IPS-18a (cell line): ENCODE measurements at regions not wholly inside any gene's neighbourhood (a gene's known extent, or its start where the extent isn't known, plus 50 kb on each side); places are given as distances from the start of the nearest gene placed in this dataset.
"Not testable (repeated sequence)": the region's sequence is repeated elsewhere in the genome, so short reads cannot be mapped to it uniquely, and the experiment has no call there.

Source experiments
- H3K27ac ChIP-seq: one replicate; pipeline ENCODE4 v1.5.1; 2013; ENCODE audit warnings: low read length
- H3K27me3 ChIP-seq: one replicate; pipeline ENCODE4 v1.6.1; 2013; ENCODE audit warnings: mild to moderate bottlenecking, low read length; ENCODE audit not compliant: control insufficient read depth, insufficient read depth
- H3K36me3 ChIP-seq: one replicate; pipeline ENCODE4 v1.6.1; 2013; ENCODE audit warnings: low read depth, low read length; ENCODE audit not compliant: control insufficient read depth
- H3K4me1 ChIP-seq: one replicate; pipeline ENCODE4 v1.6.1; 2013; ENCODE audit warnings: low read depth, low read length; ENCODE audit not compliant: control insufficient read depth
- H3K4me3 ChIP-seq: one replicate; pipeline ENCODE4 v1.5.1; 2013; ENCODE audit warnings: low read length
- H3K9ac ChIP-seq: one replicate; pipeline ENCODE4 v1.6.1; 2013; ENCODE audit warnings: mild to moderate bottlenecking, low read length, moderate library complexity
- H3K9me3 ChIP-seq: one replicate; pipeline ENCODE4 v1.6.1; 2013; ENCODE audit warnings: low read depth, low read length; ENCODE audit not compliant: control insufficient read depth

- Histone ChIP-seq H3K9me3 (no peaks in the 10 kb centered on the region), H3K4me1 (no peaks in the 10 kb centered on the region), H3K4me3 (no peak overlapping the region), H3K27ac (no peak overlapping the region), H3K27me3 (no peaks in the 10 kb centered on the region), H3K9ac (no peak overlapping the region), H3K36me3 (no peaks in the 10 kb centered on the region)
Observed at GRCh38 chr7:81449105-81449504, 320.7 kb downstream of the HGF start.

- Histone ChIP-seq H3K36me3 (no peaks in the 10 kb centered on the region), H3K4me1 (no peaks in the 10 kb centered on the region), H3K27ac (no peak overlapping the region), H3K9ac (no peak overlapping the region), H3K9me3 (no peaks in the 10 kb centered on the region), H3K27me3 (no peaks in the 10 kb centered on the region), H3K4me3 (no peak overlapping the region)
Observed at GRCh38 chr7:81447351-81447952, 322.4 kb downstream of the HGF start.

- no peaks in the 10 kb centered on the region for H3K27me3 ChIP-seq
- no peaks in the 10 kb centered on the region for H3K9me3 ChIP-seq
- H3K27ac ChIP-seq: no peak overlapping the region
- H3K9ac ChIP-seq: no peak overlapping the region
- H3K4me3 ChIP-seq: no peak overlapping the region
- no peaks in the 10 kb centered on the region for H3K4me1 ChIP-seq
- H3K36me3 ChIP-seq: no peaks in the 10 kb centered on the region
Observed at GRCh38 chr7:81446212-81446611, 323.6 kb downstream of the HGF start.

GRCh38 chr7:81445462-81445861, 324.4 kb downstream of the HGF start:
- Histone ChIP-seq H3K36me3 (no peaks in the 10 kb centered on the region), H3K9ac (no peak overlapping the region), H3K4me1 (no peaks in the 10 kb centered on the region), H3K27ac (no peak overlapping the region), H3K9me3 (no peaks in the 10 kb centered on the region), H3K27me3 (no peaks in the 10 kb centered on the region), H3K4me3 (no peak overlapping the region)

- no peak overlapping the region for H3K9ac ChIP-seq
- no peak overlapping the region for H3K27ac ChIP-seq
- H3K4me1 ChIP-seq: no peaks in the 10 kb centered on the region
Observed at GRCh38 chr7:81441750-81442149, 328.1 kb downstream of the HGF start.

GRCh38 chr7:81439591-81439990, 330.3 kb downstream of the HGF start:
- Histone ChIP-seq H3K27ac (no peak overlapping the region), H3K9ac (no peak overlapping the region), H3K4me1 (no peaks in the 10 kb centered on the region), H3K27me3 (no peaks in the 10 kb centered on the region), H3K4me3 (no peak overlapping the region), H3K9me3 (no peaks in the 10 kb centered on the region), H3K36me3 (no peaks in the 10 kb centered on the region)

More at GRCh38 chr7:81441750-81442149, 328.1 kb downstream of the HGF start:
- Histone ChIP-seq H3K36me3 (no peaks in the 10 kb centered on the region), H3K9me3 (no peaks in the 10 kb centered on the region), H3K27me3 (no peaks in the 10 kb centered on the region), H3K4me3 (no peak overlapping the region)

- H3K4me3 ChIP-seq, H3K4me1 ChIP-seq, H3K27ac ChIP-seq, H3K9ac ChIP-seq, H3K9me3 ChIP-seq, H3K36me3 ChIP-seq, H3K27me3 ChIP-seq: not testable (repeated sequence)
Observed at GRCh38 chr7:81437160-81437559, 332.7 kb downstream of the HGF start.

- no peaks in the 10 kb centered on the region for H3K4me1 ChIP-seq
- H3K27ac ChIP-seq: no peak overlapping the region
- no peak overlapping the region for H3K9ac ChIP-seq
- H3K4me3 ChIP-seq: no peak overlapping the region
- no peaks in the 10 kb centered on the region for H3K9me3 ChIP-seq
- H3K36me3 ChIP-seq: no peaks in the 10 kb centered on the region
- H3K27me3 ChIP-seq: no peaks in the 10 kb centered on the region
Observed at GRCh38 chr7:81433692-81434331, 336.0 kb downstream of the HGF start.

- Histone ChIP-seq H3K36me3 (no peaks in the 10 kb centered on the region), H3K4me1 (no peaks in the 10 kb centered on the region), H3K4me3 (no peak overlapping the region), H3K27me3 (no peaks in the 10 kb centered on the region), H3K9ac (no peak overlapping the region), H3K27ac (no peak overlapping the region), H3K9me3 (no peaks in the 10 kb centered on the region)
Observed at GRCh38 chr7:81433206-81433605, 336.6 kb downstream of the HGF start.

GRCh38 chr7:81430761-81431160, 339.1 kb downstream of the HGF start:
- H3K4me3 ChIP-seq: no peak overlapping the region
- no peaks in the 10 kb centered on the region for H3K27me3 ChIP-seq
- no peaks in the 10 kb centered on the region for H3K4me1 ChIP-seq
- H3K36me3 ChIP-seq: no peaks in the 10 kb centered on the region
- H3K9ac ChIP-seq: no peak overlapping the region
- H3K27ac ChIP-seq: no peak overlapping the region
- no peaks in the 10 kb centered on the region for H3K9me3 ChIP-seq

- Histone ChIP-seq H3K27ac (no peak overlapping the region), H3K36me3 (no peaks in the 10 kb centered on the region)
Observed at GRCh38 chr7:81430150-81430549, 339.7 kb downstream of the HGF start.

GRCh38 chr7:81427461-81427860, 342.4 kb downstream of the HGF start:
- Histone ChIP-seq H3K27me3 (no peaks in the 10 kb centered on the region), H3K27ac (no peak overlapping the region), H3K9me3 (no peaks in the 10 kb centered on the region), H3K36me3 (no peaks in the 10 kb centered on the region), H3K4me3 (no peak overlapping the region), H3K9ac (no peak overlapping the region), H3K4me1 (no peaks in the 10 kb centered on the region)

More at GRCh38 chr7:81430150-81430549, 339.7 kb downstream of the HGF start:
- Histone ChIP-seq H3K27me3 (no peaks in the 10 kb centered on the region), H3K9me3 (no peaks in the 10 kb centered on the region), H3K9ac (no peak overlapping the region), H3K4me3 (no peak overlapping the region), H3K4me1 (no peaks in the 10 kb centered on the region)
